Fibroblast of skin of left biceps (primary cell): ENCODE measurements at regions not wholly inside any gene's neighbourhood (a gene's known extent, or its start where the extent isn't known, plus 50 kb on each side); places are given as distances from the start of the nearest gene placed in this dataset.

Experiments
- DNase-seq, 2 experiments: peaks; one replicate each; pipeline ENCODE4 v3.0.0-alpha.2; 2013; ENCODE audit warnings: low read depth in 2 of 2

GRCh38 chr7:94810496-94810895 is 96.9 kb upstream of the PPP1R9A start:
- DNase-seq = no peak

DNA sequence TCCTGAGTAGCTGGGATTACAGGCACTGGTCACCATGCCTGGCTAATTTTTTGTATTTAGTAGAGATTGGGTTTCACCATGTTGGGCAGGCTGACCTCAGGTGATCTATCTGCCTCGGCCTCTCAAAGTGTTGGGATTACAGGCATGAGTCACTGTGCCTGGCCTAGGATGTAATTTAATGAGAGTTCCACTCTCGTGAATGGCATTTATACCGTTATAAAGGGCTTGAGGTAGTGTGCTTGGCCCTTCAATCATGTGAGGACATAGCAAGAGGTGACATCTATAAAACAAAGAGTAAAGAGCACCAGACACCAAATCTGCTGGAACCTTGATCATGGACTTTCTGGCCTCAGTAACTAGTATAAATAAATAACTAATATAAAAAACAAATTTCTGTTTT is 93.5 kb upstream of the PPP1R9A start:
- DNase-seq = no peak

- DNase-seq = peak; percentile 42 to 55
Measured at GRCh38 chr7:94823947-94824346, 83.4 kb upstream of the PPP1R9A start.

DNA sequence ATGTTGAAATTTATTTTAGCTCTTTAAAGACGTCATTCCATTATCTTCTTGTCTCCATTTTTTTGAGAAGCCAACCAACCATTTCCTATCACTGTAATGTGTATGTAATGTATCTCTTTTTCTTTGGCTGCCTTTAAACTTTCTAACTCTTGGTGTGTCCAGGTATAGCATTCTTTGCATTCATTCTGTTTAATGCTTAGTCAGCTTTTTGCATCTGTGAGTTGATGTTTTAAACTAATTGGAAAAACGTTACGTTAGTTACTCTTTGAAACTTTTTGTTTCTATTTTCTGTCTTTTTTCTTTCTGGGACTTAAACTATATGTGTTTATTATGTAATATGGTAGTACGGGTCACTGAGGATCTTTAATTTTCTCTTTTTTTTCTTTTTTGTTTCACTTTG is 77.4 kb upstream of the PPP1R9A start:
- DNase-seq = no peak

DNA sequence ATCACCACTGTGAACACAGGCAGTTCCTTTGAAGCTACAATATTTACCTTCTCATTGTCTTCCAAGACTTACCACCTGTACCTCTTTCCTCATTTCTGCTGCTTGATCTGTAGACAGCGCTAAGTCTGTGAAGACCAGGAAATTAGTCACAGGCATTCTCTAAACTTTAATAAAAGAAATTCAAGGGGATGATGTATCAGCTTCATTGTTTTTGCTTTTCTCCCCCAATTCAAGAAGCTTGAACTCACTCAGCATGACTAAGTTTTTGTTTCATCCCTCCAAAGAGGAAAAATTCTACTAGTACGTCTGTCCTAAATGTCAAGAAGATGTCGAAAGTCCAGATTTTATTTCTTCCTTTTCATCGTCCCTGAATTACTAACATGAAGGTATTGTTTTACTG is 75.3 kb upstream of the PPP1R9A start:
- no peak for DNase-seq

DNA sequence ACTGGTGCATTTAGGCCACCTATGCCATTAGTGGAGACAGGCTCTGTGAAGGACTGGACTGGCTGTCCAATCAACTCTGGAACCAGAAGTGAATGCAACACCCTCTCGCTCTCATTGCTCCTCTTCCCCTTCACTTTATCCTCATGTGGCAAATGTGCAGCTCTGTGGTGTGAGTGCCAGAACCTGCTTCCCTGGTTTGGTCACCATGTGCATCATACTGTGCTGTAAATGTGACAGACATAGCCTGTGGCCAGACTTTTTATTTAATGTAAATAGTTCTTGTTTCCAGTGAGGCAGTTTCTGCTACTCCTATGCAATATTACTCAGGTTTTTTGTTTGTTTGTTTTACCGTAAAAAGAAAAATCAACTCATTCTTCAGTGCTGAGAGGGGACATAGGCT is 73.0 kb upstream of the PPP1R9A start:
- no peak for DNase-seq

DNA sequence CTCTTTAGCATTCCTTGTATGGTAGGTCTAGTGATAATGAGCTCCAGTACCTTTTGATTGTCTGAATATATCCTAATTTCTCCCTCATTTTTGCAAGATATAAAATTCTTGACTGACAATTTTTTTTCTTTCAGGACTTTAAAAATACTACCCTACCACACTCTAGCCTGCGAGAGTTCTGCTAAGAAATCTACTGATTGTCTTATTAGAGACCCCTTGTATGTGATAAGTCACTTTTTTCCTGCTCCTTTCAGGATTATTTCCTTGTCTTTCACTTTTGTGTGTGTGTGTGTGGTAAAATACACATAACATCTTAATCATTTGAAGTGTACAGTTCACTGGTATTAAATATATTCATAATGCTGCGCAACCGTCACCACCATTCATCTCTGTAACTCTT is 68.7 kb upstream of the PPP1R9A start:
- no peak for DNase-seq

DNA sequence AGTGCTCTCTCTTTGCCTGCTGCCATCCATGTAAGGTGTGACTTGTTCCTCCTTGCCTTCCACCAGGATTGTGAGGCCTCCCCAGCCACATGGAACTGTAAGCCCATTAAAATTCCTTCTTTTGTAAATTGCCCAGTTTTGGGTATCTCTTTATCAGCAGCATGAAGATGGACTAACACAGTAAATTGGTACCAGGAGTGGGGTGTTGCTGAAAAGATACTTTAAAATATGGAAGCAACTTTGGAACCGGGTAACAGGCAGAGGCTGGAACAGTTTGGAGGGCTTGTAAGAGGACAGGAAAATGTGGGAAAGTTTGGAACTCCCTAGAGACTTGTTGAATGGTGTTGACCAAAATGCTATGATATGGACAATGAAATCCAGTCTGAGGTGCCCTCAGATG is 63.8 kb upstream of the PPP1R9A start:
- DNase-seq = no peak

DNA sequence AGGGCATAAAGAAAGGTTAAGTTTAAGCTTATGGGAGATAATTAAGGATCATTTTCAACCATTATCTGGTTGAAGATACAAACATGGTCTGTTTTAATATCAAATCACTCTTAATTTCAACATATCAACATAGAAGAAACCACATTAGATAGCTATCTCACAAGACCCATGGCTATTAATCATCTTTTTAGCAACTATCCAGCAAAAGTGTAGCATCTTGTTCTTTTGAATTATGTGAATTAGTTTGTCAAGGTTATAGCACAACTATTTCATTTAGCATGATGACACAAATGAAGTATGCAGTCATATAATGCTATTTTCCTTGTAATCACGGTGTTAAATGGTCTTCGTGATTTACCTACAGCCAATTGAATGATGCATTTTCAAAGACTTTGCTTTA is 58.9 kb upstream of the PPP1R9A start:
- DNase-seq = no peak

GRCh38 chr7:94848992-94849576 is 58.3 kb upstream of the PPP1R9A start:
- DNase-seq = no peak

- no peak for DNase-seq
Measured at GRCh38 chr7:94849636-94850208, 57.7 kb upstream of the PPP1R9A start.

GRCh38 chr7:94855589-94855988 is 51.8 kb upstream of the PPP1R9A start:
- no peak for DNase-seq

DNA sequence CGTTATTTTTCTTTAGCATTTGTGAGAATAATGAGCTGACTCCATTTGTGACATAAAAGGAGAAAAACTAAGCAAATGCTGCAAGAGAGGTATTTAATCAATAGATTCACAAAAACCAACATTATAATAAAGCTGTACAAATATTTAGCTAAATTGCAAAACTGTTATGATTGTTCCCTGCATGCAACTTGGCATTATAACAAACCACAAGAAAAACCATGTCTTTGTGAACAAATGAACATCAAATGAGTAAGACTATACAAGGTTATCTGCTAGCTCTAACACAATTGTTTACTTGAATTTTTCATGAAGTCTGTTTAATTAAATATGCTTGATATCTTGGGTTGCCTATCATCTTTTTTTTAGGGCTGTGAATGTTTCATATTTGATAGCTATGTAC is 50.8 kb upstream of the PPP1R9A start:
- DNase-seq = no peak
